Dendritic cell treated with granulocyte-macrophage colony-stimulating factor and Interleukin-4, amounts not matched to agents 40 ng/mL and 50 ng/mL, for 4 days (primary cell): ENCODE measurements at regions not wholly inside any gene's neighbourhood (a gene's known extent, or its start where the extent isn't known, plus 50 kb on each side); places are given as distances from the start of the nearest gene placed in this dataset.

Experiments
- H3K27ac Mint-ChIP-seq: one replicate; pipeline ENCODE4 v1.8.0; 2022; ENCODE audit warnings: mild to moderate bottlenecking, mixed read lengths
- H3K27me3 Mint-ChIP-seq: one replicate; pipeline ENCODE4 v1.8.0; 2022; ENCODE audit warnings: mild to moderate bottlenecking, mixed read lengths
- H3K36me3 Mint-ChIP-seq: one replicate; pipeline ENCODE4 v1.8.0; 2022; ENCODE audit warnings: low read depth, mixed read lengths
- H3K4me1 Mint-ChIP-seq: one replicate; pipeline ENCODE4 v1.8.0; 2022; ENCODE audit warnings: low read depth, mixed read lengths
- H3K4me3 Mint-ChIP-seq: one replicate; pipeline ENCODE4 v1.8.0; 2022; ENCODE audit warnings: mild to moderate bottlenecking, moderate library complexity, mixed read lengths
- H3K9me3 Mint-ChIP-seq: one replicate; pipeline ENCODE4 v1.8.0; 2022; ENCODE audit warnings: mixed read lengths
- intact Hi-C: fragments of 100-400 bp; cut with micrococcal nuclease; formaldehyde crosslinking; loops from one replicate; pipeline ENCODE4 v1.15.0; 2022

DNA sequence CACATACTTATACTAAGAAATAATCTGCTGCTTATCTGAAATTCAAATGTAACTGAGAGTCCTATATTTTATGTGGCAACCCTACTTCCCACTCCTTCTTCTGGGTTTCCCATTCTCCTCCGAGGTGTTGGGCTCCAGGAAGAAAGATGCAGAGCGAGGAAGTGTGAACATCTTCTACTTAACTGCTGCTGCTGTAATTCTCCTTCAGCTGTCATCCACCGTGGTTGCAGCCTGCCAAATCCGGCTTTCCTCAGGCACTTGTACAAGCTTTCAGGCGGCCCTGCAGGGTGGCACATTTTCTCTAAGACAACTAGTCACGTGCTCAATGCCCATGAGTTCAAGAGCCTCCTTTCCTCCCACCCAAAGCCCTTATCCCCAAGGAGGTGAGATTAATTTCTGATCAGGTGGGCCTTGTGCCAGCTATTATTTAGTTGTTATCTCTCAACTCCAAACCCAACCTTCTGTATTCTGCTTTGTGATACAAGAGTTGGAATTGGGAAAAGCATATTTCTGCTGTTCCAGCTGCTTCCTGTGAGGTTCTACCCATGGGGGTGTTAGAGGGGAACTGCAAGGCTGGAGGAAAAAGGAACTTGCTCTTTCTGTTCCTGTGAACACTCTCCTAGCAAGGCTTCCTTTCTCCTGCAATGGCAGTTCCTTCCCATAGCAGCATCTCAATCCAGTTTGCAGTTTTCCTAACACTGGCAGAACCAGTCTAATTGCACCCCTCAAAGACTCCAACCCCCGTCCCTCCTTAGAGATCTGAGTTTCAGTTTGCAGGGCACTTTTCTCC, 67.6 kb upstream of the RBBP6 start:
- H3K27ac Mint-ChIP-seq = peak overlapping the region; percentile 20
- H3K9me3 Mint-ChIP-seq = peaks cover 23% of the 10 kb centered on the region
- intact Hi-C loops = no loop called here
- H3K4me1 Mint-ChIP-seq = peaks cover 12% of the 10 kb centered on the region
- H3K27me3 Mint-ChIP-seq = peaks cover 7% of the 10 kb centered on the region
- H3K4me3 Mint-ChIP-seq = no peak overlapping the region
- no peaks in the 10 kb centered on the region for H3K36me3 Mint-ChIP-seq

DNA sequence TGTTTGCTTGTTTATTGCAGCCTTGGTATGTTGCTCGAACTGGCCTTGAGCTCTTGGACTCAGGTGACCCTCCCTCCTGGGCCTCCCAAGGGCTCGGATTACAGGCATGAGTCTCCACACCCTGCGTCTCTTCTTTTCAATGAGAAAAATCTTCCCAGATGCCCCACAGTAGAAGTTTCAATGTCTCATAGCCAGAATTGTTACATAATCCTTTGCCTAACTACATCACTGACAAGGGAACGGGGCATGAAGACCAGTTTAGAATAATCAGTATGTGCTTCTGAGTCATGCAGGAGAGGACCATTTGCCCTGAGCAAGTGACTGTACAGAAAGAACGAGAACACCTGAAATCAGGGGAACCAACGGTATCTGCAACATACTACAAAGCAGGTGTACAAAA, 61.9 kb upstream of the RBBP6 start:
- peaks cover 3% of the 10 kb centered on the region for H3K27me3 Mint-ChIP-seq
- H3K9me3 Mint-ChIP-seq = peaks cover 20% of the 10 kb centered on the region
- intact Hi-C loops = no loop called here

DNA sequence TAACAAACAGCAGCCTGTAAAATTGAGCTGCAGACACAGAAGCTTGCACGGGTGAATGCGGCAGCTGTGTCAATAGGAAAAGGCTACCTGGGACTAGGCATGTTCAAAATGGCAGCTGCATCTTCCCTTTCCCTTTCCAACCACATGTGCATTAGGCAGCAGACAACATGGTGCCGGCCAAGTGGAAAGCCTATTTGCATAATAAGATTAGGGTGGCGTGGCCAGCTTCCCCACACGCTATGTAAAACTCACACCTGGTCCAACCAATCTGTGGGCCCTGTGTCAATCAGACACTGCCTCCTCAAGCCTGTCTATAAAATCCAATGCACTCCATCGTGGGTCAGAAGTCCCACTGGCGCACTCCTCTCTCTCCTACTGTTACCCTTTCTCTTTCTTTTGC, 61.0 kb upstream of the RBBP6 start:
- Mint-ChIP-seq H3K36me3 (no peaks in the 10 kb centered on the region), H3K27me3 (peaks cover 3% of the 10 kb centered on the region), H3K4me3 (no peak overlapping the region), H3K9me3 (peaks cover 20% of the 10 kb centered on the region), H3K4me1 (no peaks in the 10 kb centered on the region), H3K27ac (no peak overlapping the region)
- intact Hi-C loops = no loop called here

More for the DNA sequence above, 61.9 kb upstream of the RBBP6 start:
- H3K4me1 Mint-ChIP-seq = peaks cover under 1% of the 10 kb centered on the region
- no peak overlapping the region for H3K27ac Mint-ChIP-seq
- no peak overlapping the region for H3K4me3 Mint-ChIP-seq
- H3K36me3 Mint-ChIP-seq = no peaks in the 10 kb centered on the region

DNA sequence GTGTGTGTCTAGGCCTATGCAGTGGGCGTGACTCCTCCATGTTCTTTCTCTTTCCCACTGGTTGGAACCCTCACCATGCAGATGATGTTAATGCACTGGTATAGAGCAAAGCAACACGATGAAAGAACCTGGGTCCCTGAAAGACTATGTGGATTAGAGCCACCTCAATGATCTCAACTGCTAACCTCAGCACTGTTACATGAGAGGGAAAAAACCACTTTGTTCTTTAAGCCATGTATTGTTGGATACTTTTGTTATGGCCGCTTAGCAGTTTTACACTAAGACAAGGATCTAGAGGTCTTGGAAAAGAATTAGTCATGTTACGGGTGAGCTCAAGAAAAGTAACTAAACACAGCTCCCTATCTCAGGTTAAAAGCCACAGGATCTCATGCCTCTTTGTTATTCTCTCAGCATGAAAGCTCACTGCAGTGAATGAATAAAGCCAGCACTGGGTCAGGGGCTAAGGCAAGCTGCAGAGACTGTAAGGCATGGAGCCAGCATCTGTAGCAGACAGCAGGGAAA, 56.6 kb upstream of the RBBP6 start:
- H3K27me3 Mint-ChIP-seq = peaks cover 3% of the 10 kb centered on the region
- no peaks in the 10 kb centered on the region for H3K36me3 Mint-ChIP-seq
- intact Hi-C loops = no loop called here
- H3K4me3 Mint-ChIP-seq = no peak overlapping the region
- no peak overlapping the region for H3K27ac Mint-ChIP-seq
- H3K4me1 Mint-ChIP-seq = no peaks in the 10 kb centered on the region
- no peaks in the 10 kb centered on the region for H3K9me3 Mint-ChIP-seq

DNA sequence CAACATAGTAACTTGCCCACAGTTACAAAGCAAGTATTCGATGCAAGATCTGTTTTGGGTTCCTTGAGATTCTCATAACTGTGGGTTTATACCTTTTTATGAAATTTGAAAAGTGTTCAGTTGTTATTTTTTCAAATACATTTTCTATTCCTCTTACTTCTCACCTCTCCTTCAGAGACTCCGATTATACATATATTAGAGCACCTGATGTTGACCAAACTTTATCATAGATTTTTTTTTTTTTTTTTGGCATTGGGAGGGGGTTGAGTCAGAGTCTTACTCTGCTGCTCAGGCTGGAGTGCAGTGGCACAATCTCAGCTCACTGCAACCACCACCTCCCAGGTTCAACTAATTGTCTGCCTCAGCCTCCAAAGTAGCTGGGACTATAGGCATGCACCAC, 51.3 kb upstream of the RBBP6 start:
- H3K4me1 Mint-ChIP-seq = no peaks in the 10 kb centered on the region
- H3K27ac Mint-ChIP-seq = no peak overlapping the region
- H3K9me3 Mint-ChIP-seq = peaks cover 13% of the 10 kb centered on the region
- intact Hi-C loops = no loop called here
- H3K4me3 Mint-ChIP-seq = no peak overlapping the region
- no peaks in the 10 kb centered on the region for H3K36me3 Mint-ChIP-seq
- no peaks in the 10 kb centered on the region for H3K27me3 Mint-ChIP-seq
